Inferior parietal cortex (tissue), 1 donor: ENCODE measurements at regions not wholly inside any gene's neighbourhood (a gene's known extent, or its start where the extent isn't known, plus 50 kb on each side); places are given as distances from the start of the nearest gene placed in this dataset.

ENCODE experiments used
- DNase-seq: peaks from one replicate; pipeline ENCODE4 v3.0.0-alpha.2; 2016; ENCODE audit errors: extremely low spot score

DNA sequence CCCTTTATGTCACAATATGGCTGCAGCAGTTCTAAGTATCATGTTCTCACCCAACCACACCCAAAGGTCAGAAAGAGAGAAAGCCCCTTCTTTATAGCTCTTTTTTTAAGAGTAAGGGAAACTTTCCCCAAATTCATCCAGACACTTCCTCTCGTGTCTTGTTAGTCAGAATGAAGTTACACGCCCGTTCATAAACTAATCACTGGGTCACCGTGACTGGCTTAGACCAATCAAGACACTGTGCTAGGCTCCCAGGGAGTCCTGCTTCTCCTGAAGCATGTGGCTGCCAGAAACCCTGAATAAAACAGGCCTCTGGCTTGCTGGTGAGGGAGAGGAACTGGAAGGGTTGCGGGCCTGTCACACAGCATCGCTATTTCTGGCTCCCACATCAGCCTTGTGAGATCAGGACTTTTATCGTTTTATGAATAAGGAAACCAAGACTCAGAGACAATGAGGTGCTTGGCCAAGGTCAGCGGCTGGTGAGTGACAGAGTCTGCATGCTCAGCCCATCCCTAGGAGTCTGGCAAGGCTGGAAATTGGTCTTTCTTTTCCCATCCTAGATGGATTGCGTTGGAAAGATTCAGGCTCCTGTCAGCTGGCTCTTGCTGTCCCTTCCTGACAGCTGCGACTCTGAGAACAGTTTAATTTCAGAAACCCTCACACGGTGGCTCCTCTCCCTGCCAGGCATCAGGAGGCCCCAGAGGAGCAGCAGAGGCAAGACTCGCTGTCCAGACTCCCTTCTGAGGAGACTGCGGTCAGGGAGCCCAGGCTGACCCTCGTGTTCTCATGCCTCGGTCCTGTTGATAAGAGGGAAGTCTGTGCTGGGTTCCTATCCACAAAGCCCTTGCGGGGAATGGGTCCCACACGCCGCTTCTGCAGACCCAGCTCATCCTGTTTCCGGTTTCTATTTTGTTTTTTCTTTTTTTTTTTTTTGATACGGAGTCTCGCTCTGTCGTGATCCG is 104.5 kb upstream of the TAF1B start:
- no peak for DNase-seq

DNA sequence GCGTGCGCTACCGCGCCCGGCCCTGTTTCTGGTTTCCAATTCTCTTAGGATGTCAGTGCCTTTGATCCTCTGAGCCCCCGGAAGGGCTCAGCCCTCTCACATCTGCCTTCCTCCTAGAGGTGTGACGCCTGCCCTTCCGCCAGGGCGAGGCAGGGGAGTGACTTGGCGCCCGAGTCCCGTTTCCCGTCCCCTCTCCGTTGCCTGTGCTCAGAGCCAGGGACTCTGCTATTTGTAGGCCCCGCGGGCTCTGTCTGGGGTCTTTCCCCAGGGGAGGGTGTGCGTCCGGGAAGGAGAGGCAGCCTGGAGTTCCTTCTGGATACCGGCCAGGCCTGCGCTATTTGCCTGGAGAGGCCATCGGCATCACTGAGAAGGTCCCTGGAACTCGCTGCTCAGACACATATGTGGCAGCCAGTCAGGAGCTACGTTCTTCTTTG is 103.7 kb upstream of the TAF1B start:
- no peak for DNase-seq

DNA sequence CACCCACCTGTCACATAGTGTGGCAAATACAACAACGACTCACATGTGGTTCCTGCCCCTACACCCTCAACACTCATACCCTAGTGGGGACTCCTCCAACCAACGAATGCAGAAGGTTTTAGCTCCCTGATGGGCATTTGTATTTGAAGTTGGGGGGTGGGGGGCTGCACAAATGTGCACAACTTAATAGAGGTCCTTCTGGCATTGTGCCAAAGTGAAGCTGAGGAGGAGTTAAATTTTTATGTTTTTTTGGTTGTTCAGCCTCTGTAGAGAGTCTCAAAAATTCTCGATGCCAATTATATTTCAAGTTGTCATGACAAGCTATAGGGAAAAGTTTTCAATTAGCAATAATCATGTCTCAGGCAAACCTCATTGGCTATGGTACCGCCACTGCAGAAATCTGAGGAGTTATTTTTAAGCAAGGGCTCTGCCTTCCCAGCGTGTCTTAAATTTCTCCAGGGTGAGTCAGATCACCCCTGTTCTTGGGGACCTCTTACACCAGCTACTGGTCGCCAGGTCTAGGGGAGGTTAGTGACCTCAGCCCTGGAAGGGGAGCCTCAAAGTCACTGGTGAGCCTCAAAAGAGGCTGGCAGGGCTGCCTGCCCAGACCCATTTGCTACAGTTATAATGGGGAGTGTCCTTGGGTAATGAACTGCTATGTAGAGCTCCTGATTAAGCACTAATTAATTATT is 102.7 kb upstream of the TAF1B start:
- no peak for DNase-seq

DNA sequence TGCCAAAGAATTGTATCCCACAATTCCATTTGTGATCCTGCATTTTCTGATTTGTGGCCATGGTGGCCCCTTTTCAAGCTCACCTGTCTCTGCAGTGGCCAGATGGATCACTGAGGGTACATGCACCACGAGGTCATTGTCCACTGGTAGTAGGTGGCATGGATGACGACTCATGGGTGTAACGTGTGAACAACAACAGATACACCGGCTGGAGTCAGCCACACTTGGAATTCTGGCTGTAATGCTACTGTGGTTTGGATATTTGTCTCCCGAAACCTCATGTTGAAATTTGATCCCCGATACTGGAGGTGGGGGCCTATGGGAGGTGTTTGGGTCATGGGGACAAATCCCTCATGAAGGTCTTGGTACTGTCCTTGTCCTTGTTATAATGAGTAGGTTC is 102.2 kb upstream of the TAF1B start:
- no peak for DNase-seq

DNA sequence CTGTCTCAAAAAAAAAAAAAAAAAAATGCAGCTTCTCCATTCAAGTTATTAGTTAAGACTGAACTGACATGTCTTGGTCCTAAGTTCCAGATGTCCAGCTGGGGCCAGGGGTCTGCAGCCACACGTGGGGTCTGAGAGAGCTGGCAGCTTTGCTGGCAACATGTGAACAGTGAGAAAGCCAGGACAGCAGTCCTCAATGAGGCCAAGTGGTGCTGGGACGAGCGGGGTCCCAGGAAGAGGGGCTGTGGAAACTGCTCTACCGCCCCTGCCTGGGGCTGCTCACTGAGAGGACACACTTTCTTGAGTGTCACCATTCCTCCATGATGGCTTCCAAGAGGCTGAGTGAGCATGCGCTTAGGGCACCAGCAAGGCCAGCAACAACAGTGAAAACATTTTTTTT is 100.7 kb upstream of the TAF1B start:
- DNase-seq = no peak

DNA sequence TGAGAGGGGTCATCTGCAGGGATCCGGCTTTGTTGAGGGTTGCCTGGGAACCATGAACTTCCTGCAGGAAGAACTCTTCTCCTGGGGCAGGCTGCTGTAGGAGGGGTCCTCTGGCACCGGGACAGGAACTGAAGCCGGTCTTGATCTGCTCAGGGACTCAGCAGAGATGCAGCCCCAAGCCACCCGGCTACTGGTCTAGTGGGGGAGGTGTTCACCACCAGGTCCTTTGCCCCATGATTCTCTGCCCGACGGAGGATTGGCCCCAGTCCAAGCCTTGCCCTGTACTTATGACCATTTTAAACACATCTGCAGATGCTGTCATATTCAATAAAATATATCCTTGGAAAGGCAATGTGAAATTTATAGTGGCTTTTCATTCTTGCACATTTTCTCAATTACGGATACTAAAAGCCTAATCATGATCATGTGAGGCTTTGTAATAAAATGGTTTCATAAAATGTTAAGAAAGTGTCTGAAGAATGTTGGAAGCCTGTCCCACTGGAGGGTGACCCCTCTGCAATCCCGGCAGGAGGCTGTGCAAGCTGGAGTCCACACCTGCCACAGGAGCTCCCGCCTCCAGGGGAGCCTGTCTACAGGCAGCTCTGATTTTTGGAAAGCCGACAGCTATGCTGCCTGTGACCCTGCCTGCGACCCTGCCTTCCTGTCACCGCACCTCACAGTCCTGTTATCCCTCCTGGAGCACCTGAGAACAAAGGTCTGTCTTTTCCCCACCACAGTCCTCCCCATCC is 98.8 kb upstream of the TAF1B start:
- no peak for DNase-seq

DNA sequence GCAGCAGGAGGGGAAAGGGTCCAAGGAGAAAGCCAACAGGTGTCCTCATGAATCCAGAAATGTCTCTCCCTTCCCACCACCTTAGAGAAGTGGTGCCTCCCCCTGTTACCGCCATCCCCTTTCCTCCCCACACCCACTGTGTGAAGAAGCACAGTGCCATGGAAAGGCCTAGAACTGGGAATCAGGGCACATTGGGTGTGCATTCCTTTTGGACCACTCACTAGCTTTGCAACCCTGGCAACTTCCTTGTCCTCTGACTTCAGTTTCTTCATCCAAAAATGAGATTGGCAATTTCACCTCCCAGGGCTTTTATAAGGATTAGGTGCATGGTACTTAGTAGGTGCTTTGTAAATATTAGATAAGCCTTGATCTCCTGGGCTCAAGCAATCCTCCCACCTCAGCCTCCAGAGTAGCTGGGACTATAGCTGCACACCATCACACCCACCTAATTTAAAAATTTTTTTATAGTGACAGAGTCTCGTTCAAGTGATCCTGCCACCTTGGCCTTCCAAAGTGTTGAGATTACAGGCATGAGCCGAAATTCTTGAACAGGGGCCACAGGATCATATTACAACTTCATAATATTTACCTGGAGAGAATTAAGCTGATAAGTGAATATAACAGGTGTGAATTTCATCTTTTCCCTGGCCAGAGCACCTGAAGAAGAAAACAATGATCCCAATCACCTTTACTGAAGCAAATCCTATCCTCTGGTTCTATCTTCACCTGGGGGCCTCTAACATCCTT is 97.9 kb upstream of the TAF1B start:
- no peak for DNase-seq

DNA sequence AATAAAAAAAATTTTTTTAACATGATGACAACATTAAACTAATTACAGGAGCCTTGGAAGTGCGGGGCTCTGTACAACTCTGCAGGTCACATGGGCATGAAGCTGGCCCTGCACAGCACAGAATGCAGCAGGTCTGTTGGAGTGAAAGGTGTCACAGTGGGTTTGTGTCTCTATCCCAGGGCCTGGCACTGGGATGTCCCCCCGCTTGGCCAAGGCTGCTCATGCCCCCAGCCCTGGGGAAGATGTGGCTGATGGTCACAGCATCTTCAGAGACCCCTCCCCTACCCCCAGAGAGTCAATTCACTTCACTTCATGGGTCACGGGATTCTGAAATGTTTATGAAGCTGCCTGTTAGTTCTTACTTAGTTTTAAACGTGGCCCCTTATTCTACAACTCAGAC is 95.9 kb upstream of the TAF1B start:
- no peak for DNase-seq

DNA sequence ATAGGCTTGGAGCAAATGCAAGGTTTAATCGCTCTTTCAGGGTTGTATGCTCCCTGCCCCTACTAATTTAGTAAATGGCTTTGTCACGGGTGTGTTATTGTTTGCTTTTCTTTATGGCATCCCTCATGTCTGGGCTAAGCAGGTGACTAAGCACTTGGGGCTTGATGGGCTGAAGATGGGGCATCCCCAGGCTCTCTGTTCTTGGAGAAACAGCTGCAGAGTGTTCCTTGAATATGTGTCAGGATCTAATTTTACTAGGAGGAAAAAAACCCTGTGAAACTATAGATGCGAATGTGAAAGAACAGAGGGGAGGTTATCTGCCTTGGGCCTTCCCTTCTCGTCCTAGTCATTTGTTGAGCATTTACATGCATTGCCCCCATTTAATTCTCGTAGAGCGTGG is 94.7 kb upstream of the TAF1B start:
- no peak for DNase-seq

DNA sequence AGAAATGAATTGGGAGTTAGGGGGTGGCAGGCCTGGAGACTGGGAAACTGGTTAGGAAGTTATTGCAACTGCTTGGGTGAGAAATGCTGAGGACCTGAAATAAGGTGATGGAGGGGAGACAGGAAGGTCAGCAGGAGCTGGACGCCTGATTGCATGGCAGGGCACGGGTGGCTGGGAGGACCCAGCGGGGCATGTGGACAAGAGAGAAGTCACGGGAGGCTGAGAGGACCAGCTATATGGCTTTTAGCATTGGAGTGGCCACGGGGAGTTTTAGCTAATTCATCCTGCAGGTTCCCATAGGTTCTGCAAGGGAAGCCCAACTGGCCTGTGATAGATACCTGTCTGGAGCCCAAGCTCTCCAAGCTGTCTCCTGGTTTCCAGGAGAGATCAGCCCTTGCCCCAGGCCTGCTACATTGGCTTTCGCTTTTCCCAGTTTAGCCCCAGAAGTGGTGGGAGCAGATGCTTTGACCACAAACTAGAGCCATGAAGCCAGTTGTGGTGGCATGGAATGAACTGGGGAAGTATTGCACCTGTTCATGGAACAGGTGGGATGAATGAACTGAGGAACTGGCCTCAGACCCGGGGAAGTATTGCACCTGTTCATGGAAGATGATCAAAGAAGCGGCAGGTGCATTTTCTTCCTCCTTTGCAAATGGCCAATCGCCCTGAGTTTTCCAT is 93.6 kb upstream of the TAF1B start:
- no peak for DNase-seq

DNA sequence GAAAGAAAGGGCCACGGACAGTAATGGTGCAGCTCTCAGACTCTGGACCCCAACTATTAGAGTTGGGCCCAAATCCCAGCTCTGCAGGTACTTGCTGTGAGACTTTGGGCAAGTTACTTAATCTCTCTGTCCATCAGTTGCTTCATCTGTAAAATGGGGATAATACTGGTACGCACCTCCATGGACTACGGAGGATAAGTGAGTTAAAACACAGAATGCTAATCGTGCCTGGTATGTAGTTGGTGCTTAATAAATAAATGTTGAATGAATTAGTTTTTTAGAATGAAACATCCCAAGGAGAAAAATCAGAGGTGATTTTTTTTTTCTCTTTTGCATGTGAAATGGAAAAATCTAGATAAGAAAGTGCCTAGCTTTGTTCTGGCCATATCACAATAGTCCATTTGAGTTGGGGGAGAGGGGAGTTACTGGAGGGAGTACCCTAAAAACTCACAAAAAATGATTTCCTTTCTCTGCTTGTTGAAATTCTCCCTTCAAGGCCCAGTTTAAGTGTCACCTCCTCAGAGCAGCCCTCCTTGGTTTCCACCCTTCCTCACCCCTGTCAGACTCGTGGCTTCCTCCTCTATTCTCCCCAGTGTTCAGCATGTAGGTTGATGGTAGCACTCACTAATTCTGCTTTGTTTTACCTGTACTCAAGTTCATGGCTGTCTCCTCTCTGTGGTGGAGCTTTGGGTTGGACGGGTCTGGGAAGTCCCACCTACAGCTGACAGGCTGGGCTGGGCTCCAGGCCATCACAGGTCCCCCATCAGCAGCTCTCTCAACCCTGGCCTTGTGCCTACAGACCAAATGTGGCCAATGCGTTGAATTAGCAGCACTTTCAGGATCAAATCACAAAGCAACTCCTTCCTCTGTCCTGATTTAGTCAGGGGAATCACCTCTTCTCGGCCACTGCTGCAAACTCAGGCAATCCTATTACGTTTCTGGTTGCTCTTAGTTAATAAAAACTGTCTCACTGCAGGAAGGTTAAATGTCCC is 92.8 kb upstream of the TAF1B start:
- no peak for DNase-seq

DNA sequence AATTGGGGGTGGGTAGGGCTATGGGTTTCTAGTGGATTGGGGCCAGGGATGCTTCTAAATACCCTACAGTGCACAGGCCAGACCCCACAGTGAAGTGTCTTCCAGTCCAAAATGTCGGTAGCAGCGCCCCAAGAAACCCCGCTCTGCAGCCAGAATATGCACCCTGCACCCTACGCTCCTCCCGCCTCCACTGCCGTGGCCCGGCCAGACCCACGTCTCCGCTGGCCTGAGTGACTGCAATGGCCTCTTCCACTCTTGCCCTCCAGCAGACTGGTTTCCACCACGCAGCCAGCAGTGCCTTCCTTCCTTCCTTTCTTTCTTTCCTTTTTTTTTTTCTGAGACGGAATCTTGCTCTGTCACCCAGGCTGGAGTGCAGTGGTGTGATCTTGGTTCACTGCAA is 91.4 kb upstream of the TAF1B start:
- DNase-seq = no peak

DNA sequence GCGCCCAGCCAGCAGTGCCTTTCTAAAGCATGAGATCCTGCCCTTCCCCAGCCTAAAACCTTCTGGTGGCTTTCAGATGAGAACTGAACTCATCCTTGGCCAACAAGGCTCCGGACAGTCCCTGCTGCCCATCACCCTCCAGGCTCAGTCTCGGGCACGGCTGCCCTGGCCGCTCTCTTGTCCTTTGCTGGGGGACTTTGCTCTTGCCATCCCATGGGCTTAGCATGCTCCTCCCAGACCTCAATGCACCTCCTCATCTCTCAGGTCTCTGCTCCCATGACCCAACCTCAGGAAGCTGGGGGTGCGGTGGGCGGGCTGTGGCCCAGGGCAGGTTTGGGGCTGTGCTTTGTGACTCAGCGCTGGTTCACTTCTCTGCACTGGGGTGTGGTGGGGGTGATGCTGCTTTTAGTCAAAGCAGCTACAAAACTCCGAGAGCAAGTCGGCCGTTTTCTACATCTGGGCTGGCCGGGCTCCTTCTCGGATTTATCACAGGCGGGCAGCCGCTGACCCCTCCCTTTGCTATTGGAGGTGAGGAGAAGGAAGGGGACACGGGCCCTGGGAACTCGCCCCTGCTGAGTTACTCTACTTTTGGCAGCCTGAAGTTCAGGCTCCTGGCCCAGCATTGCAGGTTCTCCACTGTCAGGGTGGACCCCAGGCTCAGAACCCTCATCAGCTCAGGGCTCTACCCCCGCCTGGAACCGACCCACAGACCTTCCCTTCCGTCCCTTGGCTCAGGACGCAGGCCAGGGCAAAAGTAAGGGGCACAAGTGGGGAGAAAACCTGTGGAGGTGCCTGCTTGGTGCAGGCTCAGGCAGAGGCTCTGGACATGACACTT is 90.6 kb upstream of the TAF1B start:
- DNase-seq = no peak

DNA sequence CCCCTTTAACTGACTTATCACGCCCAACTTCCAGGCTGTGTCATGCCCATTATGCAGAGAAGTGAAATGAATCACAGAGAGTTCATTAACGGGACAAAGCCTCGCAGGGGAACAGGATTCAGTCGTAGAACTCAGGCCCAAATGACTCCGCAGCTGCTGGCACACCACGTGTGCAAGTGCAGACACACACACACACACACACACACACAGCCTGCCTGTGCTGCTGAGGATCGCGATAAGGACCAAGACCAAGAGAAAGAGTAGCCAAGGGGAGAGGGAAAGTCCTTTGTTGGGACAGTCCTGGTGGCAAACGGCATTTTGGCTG is 90.0 kb upstream of the TAF1B start:
- DNase-seq = no peak

DNA sequence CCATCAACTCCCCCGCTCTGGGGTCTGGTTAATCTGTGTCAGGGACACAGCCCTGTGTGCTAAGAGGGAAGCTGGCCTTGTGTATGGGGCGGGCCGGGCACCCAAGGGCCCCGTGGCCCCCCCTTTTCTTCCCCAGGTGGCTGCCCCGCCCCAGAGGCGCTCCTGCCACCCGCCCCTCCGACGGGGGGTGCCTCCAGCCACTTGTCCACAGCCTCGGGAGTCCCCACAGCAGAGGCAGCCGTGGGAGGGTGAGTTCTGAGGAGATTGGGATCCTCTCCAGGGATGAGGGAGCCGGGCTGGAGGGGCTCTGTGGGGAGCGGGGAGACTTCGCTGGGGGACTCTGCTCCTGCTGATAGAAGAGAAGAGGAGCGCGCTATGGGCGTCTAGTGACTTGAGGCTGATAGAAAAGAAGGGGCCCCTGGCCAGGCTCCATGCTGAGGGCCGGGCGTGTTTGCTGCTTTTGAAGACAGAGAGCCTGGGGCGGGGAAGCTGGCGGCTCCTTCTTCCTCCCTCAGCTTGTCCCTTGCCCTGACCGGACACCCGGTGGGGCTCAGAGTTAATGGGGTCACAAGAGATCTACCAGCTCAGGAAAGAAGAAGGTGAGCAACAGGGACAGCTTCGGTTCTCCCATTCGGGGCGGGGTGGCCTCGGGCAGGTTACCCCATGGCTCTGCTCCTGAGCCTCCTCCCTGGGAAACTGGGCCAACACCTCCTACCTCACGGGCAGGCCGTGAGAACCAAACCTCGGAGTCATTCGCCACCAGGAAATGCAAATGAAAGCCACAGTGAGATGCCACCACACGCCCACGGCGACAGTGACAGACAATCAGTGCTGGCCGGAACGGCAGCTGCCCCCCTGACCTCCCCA is 89.4 kb upstream of the TAF1B start:
- DNase-seq = no peak

DNA sequence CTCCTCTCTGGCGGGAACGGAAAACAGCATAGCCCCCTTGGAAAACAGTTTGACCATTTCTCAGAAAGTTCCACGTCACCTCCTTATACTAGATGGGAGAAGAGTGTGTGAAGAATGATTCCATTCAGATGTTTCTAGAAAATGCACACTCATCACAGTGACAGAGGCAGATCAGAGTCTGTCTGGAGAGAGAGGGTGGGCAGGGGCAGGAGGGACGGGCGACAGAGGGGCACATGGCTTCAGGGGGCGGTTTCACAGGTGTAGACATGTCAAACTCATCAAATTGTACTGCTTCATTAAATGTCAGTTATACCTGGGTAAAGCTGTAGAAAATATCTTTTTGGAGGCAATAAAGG is 88.8 kb upstream of the TAF1B start:
- no peak for DNase-seq

DNA sequence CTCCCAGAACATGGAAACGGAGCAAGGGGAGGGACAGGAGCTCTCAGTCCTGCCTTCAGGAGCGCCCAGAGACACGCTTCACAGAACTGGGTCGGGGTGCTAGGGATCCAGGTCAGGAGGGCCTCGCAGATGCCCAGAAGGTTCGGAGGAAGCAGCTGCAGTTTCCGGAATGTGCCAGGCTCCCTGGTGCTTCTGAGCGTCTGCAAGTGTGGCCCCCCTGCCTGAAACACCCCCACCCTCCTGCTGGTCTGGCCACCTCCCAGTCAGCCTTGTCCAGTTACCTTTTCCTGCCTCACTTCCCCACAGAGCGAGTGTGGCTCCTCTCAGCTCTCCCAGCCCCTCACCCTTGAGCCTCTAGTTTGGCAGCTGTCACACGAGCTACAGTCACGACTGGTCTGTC is 88.3 kb upstream of the TAF1B start:
- DNase-seq = no peak

DNA sequence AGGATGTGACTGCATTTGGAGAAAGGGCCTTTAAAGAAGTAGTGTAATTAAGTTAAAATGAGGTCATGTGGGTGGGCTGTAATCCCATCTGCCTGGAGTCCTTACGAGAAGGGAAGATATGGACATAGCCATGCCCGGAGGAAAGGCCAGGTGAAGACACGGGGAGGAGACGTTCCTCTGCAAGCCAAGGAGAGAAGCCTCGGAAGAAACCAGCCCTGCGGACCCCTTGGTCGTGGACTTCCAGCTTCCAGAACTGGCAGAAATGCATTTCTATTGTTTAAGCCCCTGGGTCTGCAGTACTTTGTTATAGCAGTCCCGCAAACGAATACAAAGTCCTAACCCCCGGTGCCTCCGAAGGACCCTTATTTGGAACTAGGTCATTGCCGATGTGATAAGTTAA is 87.6 kb upstream of the TAF1B start:
- DNase-seq = no peak
